ENCODE measurements at regions not wholly inside any gene's neighbourhood (a gene's known extent, or its start where the extent isn't known, plus 50 kb on each side); places are given as distances from the start of the nearest gene placed in this dataset.

- Mint-ChIP-seq H3K4me3 (no peak overlapping the region), H3K27ac (no peak overlapping the region), H3K9me3 (no peaks in the 10 kb centered on the region), H3K27me3 (peaks cover 32% of the 10 kb centered on the region), H3K36me3 (ENCODE audit: low read depth) (no peaks in the 10 kb centered on the region), H3K4me1 (ENCODE audit: low read depth) (no peaks in the 10 kb centered on the region)
Measured at GRCh38 chr3:70580021-70580420, 267.6 kb upstream of the MDFIC2 start.

GRCh38 chr3:70571696-70572095, 259.3 kb upstream of the MDFIC2 start:
- H3K27me3 Mint-ChIP-seq, result peaks cover 11% of the 10 kb centered on the region
- H3K4me3 Mint-ChIP-seq, result no peak overlapping the region
- no peaks in the 10 kb centered on the region for H3K4me1 Mint-ChIP-seq (ENCODE audit: low read depth)
- H3K36me3 Mint-ChIP-seq (ENCODE audit: low read depth), result no peaks in the 10 kb centered on the region
- H3K9me3 Mint-ChIP-seq, result no peaks in the 10 kb centered on the region
- H3K27ac Mint-ChIP-seq, result no peak overlapping the region

GRCh38 chr3:70570584-70570983, 258.1 kb upstream of the MDFIC2 start:
- Mint-ChIP-seq H3K27me3 (peaks cover 13% of the 10 kb centered on the region), H3K4me1 (ENCODE audit: low read depth) (no peaks in the 10 kb centered on the region), H3K4me3 (no peak overlapping the region), H3K27ac (no peak overlapping the region), H3K9me3 (no peaks in the 10 kb centered on the region), H3K36me3 (ENCODE audit: low read depth) (no peaks in the 10 kb centered on the region)

DNA sequence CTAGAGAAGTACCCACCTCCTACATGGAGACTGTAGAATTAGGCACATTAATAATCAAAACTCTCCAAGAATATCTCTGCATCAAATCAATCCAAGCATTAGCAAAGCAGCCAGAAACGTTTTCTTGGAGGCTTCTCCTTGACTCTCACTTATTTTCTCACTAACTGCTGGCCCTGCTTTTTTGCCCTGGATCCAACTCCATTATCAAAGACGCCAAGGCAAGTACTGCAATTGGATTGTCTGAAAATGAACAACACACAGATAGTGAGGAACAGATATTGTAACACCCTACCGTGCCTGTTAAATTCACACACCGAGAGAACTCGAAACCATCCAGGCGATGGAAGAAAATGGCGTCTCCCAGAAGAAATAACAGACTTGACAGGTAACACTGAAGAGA, 256.2 kb upstream of the MDFIC2 start:
- peaks cover 6% of the 10 kb centered on the region for H3K27me3 Mint-ChIP-seq
- H3K36me3 Mint-ChIP-seq (ENCODE audit: low read depth), result no peaks in the 10 kb centered on the region
- H3K27ac Mint-ChIP-seq, result no peak overlapping the region
- H3K9me3 Mint-ChIP-seq, result no peaks in the 10 kb centered on the region
- H3K4me3 Mint-ChIP-seq, result no peak overlapping the region
- no peaks in the 10 kb centered on the region for H3K4me1 Mint-ChIP-seq (ENCODE audit: low read depth)

DNA sequence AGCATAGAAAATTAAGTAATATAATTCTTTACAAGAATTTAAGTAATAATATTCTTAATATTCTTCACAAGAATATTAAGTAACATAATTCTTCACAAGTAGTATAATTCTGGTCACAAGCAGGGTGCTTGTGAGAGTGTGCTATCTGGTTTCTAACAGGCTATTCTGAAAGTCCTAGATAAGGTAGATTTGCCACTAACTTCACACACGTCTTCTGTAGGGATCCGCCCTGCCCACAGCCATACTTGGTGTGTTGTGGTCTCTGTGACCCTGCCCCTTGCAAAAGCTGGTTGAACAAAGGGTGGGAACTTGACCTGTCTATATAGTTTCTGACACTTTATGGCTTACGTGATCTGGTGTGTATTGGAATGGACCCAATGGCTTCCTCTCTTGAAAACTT, 253.4 kb upstream of the MDFIC2 start:
- H3K4me1 Mint-ChIP-seq (ENCODE audit: low read depth), result no peaks in the 10 kb centered on the region
- H3K36me3 Mint-ChIP-seq (ENCODE audit: low read depth), result no peaks in the 10 kb centered on the region
- no peak overlapping the region for H3K4me3 Mint-ChIP-seq
- H3K9me3 Mint-ChIP-seq, result no peaks in the 10 kb centered on the region
- no peak overlapping the region for H3K27ac Mint-ChIP-seq
- peaks cover 6% of the 10 kb centered on the region for H3K27me3 Mint-ChIP-seq

- H3K36me3 Mint-ChIP-seq (ENCODE audit: low read depth), result no peaks in the 10 kb centered on the region
- H3K27ac Mint-ChIP-seq, result no peak overlapping the region
- no peak overlapping the region for H3K4me3 Mint-ChIP-seq
- H3K9me3 Mint-ChIP-seq, result no peaks in the 10 kb centered on the region
- H3K4me1 Mint-ChIP-seq (ENCODE audit: low read depth), result no peaks in the 10 kb centered on the region
- H3K27me3 Mint-ChIP-seq, result peaks cover 6% of the 10 kb centered on the region
Measured at GRCh38 chr3:70564552-70564951, 252.1 kb upstream of the MDFIC2 start.

GRCh38 chr3:70561796-70562195, 249.4 kb upstream of the MDFIC2 start:
- Mint-ChIP-seq H3K4me3 (no peak overlapping the region), H3K36me3 (ENCODE audit: low read depth) (no peaks in the 10 kb centered on the region), H3K27ac (no peak overlapping the region), H3K9me3 (no peaks in the 10 kb centered on the region), H3K27me3 (peaks cover 9% of the 10 kb centered on the region), H3K4me1 (ENCODE audit: low read depth) (peaks cover 4% of the 10 kb centered on the region)

DNA sequence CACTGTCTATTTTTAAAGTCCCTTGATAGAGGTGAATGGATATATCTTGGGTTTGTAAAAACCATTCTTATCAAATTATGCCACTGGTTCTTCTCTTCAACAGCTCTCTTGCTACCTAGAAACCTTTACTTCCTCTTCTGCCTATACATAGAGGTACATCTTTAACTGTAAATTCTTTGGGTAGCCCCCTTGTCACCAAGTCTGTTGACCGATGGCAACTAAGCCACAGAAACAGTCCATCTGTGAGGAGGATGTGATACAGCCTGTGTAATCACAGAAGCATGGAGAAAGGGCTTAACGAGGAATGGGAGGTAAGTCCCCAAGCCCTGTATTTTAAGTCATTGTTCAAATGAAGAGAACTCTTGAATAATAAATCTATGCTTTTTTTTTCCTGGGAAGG, 246.5 kb upstream of the MDFIC2 start:
- Mint-ChIP-seq H3K27me3 (peaks cover 3% of the 10 kb centered on the region), H3K9me3 (no peaks in the 10 kb centered on the region), H3K4me3 (no peak overlapping the region), H3K36me3 (ENCODE audit: low read depth) (no peaks in the 10 kb centered on the region), H3K27ac (no peak overlapping the region), H3K4me1 (ENCODE audit: low read depth) (peaks cover 4% of the 10 kb centered on the region)

DNA sequence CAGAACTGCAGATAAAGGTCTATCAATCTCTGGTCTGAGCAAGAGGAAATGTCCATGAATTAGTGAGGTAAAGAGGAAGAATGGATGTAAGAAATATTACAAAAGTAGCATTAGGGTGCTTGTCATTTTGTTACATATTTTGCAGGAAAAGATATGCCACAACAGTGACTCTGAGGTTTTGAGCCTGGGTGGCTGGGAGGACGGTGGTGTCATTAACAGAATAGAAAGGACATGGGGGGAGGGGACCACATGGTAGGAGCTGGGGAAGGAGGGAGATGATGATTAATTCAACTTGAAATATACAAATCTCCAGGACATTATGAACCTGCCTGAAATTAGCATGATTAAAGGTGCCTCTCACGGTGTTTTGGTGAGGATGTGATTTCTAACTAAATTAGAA, 245.5 kb upstream of the MDFIC2 start:
- Mint-ChIP-seq H3K4me1 (ENCODE audit: low read depth) (peaks cover 4% of the 10 kb centered on the region), H3K9me3 (no peaks in the 10 kb centered on the region), H3K36me3 (ENCODE audit: low read depth) (no peaks in the 10 kb centered on the region), H3K4me3 (no peak overlapping the region), H3K27me3 (peaks cover 3% of the 10 kb centered on the region), H3K27ac (no peak overlapping the region)

DNA sequence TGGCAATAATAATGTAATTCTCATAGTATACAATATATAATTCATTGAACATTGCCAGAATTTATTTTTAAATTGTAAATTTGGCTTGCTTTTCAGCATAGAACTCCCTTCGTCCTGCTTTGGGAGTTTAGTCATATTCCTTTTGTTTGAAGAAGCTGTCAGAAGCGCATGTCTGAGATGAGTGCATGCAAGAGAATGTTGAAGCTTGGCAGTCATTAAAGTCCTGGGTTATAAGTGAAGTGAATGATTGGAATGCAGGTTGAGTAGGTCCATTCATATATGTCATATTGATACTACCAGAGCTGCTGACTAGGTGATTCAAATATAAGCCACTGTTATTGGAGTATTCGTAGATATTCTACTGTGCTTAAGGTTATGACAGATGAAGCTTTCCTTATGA, 243.6 kb upstream of the MDFIC2 start:
- Mint-ChIP-seq H3K4me1 (ENCODE audit: low read depth) (peaks cover 4% of the 10 kb centered on the region), H3K27ac (no peak overlapping the region)

GRCh38 chr3:70554170-70554569, 241.7 kb upstream of the MDFIC2 start:
- Mint-ChIP-seq H3K9me3 (peaks cover 7% of the 10 kb centered on the region), H3K4me1 (ENCODE audit: low read depth) (peaks cover 4% of the 10 kb centered on the region), H3K36me3 (ENCODE audit: low read depth) (no peaks in the 10 kb centered on the region), H3K27ac (no peak overlapping the region), H3K27me3 (peaks cover 3% of the 10 kb centered on the region), H3K4me3 (no peak overlapping the region)

More for the DNA sequence above, 243.6 kb upstream of the MDFIC2 start:
- Mint-ChIP-seq H3K36me3 (ENCODE audit: low read depth) (no peaks in the 10 kb centered on the region), H3K9me3 (peaks cover 7% of the 10 kb centered on the region), H3K4me3 (no peak overlapping the region), H3K27me3 (peaks cover 3% of the 10 kb centered on the region)

- Mint-ChIP-seq H3K4me3 (no peak overlapping the region), H3K4me1 (ENCODE audit: low read depth) (no peaks in the 10 kb centered on the region), H3K27me3 (no peaks in the 10 kb centered on the region), H3K9me3 (peaks cover 7% of the 10 kb centered on the region), H3K27ac (no peak overlapping the region), H3K36me3 (ENCODE audit: low read depth) (no peaks in the 10 kb centered on the region)
Measured at GRCh38 chr3:70550723-70551319, 238.4 kb upstream of the MDFIC2 start.

DNA sequence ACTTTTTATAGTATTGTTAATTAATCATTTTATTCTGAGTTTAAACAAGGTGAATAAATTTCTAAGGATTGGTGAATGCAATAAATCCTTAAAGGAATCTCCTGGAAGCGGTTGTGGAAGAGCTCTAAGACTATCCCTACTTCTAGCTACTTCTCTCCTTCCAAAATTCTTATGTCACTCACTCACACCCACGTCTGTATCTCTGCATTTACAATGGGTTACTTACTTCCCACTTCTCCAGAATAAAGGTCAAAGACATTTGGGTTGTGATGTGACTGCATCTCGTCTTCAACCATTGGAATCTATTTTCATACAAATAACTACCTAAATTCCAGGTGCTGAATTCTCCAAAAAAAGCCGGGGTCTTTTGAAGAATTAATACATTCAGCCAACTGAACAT, 234.2 kb upstream of the MDFIC2 start:
- no peaks in the 10 kb centered on the region for H3K4me1 Mint-ChIP-seq (ENCODE audit: low read depth)
- H3K9me3 Mint-ChIP-seq, result peaks cover 3% of the 10 kb centered on the region
- no peaks in the 10 kb centered on the region for H3K36me3 Mint-ChIP-seq (ENCODE audit: low read depth)
- H3K4me3 Mint-ChIP-seq, result no peak overlapping the region
- H3K27ac Mint-ChIP-seq, result no peak overlapping the region
- no peaks in the 10 kb centered on the region for H3K27me3 Mint-ChIP-seq

- Mint-ChIP-seq H3K27me3 (no peaks in the 10 kb centered on the region), H3K27ac (no peak overlapping the region), H3K9me3 (no peaks in the 10 kb centered on the region), H3K4me1 (ENCODE audit: low read depth) (no peaks in the 10 kb centered on the region), H3K4me3 (no peak overlapping the region), H3K36me3 (ENCODE audit: low read depth) (no peaks in the 10 kb centered on the region)
Measured at GRCh38 chr3:70543493-70543892, 231.1 kb upstream of the MDFIC2 start.

DNA sequence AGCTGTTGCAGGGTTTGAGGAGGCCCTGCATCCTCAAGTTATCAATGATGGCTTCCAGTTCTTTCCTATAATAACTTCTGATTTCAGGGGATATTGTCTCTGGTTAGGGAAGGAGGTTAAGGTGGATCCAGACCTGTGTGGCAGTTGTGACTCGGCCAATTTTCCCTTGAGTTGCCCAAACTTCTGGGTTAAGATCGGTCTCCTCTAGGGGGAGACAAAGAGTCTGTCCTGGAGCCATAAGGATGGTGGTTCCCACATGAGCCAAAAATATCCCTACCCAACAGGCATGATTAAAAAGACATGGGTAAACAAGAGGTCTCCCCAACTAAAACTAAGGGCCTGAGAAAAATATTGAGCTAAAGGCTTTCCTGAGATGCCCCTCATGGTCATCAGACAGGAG, 227.5 kb upstream of the MDFIC2 start:
- Mint-ChIP-seq H3K4me3 (no peak overlapping the region), H3K27me3 (peaks cover 21% of the 10 kb centered on the region), H3K9me3 (no peaks in the 10 kb centered on the region)

GRCh38 chr3:70532806-70533205, 220.4 kb upstream of the MDFIC2 start:
- Mint-ChIP-seq H3K27me3 (peaks cover 25% of the 10 kb centered on the region), H3K36me3 (ENCODE audit: low read depth) (no peaks in the 10 kb centered on the region), H3K4me1 (ENCODE audit: low read depth) (no peaks in the 10 kb centered on the region), H3K9me3 (no peaks in the 10 kb centered on the region), H3K27ac (no peak overlapping the region), H3K4me3 (no peak overlapping the region)

More for the DNA sequence above, 227.5 kb upstream of the MDFIC2 start:
- Mint-ChIP-seq H3K27ac (no peak overlapping the region), H3K4me1 (ENCODE audit: low read depth) (no peaks in the 10 kb centered on the region), H3K36me3 (ENCODE audit: low read depth) (no peaks in the 10 kb centered on the region)

All from stimulated activated naive CD8-positive, alpha-beta T cell treated with anti-CD3 and anti-CD28 coated beads, Interleukin-15, Interleukin-2, amounts not matched to agents 100 ng/mL and 50 ng/mL, for 24 hours (primary cell).